Kidney (tissue), 10 donors: ENCODE measurements at regions not wholly inside any gene's neighbourhood (a gene's known extent, or its start where the extent isn't known, plus 50 kb on each side); places are given as distances from the start of the nearest gene placed in this dataset.
A peak's percentile ranks its signal among the peaks of the same experiment; 100 is the strongest.
"Not testable (repeated sequence)": the region's sequence is repeated elsewhere in the genome, so short reads cannot be mapped to it uniquely, and the experiment has no call there.

ENCODE experiments used
- DNase-seq, 5 donors: peaks; one replicate each; pipeline ENCODE4 v3.0.0-alpha.2; 2013 to 2020
- FAIRE-seq: peaks from 2 replicates; lab custom pipeline; 2012; peaks lifted over from hg19 to GRCh38; lab: Jason Lieb, UNC
- H3K27ac ChIP-seq, 2 donors: one replicate each; pipeline ENCODE4 v1.7.0; 2013; ENCODE audit warnings: low read depth in 2 of 2, low read length in 2 of 2, inconsistent platforms in 1 of 2
- H3K27me3 ChIP-seq: one replicate; pipeline ENCODE4 v1.7.1; 2013; ENCODE audit warnings: low read length, inconsistent platforms; ENCODE audit not compliant: control insufficient read depth, insufficient read depth
- H3K36me3 ChIP-seq, 3 donors: one replicate each; pipeline versions ENCODE4 v1.7.0 to v1.7.1; 2013; ENCODE audit warnings: low read length in 3 of 3, control low read depth in 1 of 3, inconsistent platforms in 1 of 3; ENCODE audit not compliant: insufficient read depth in 3 of 3, control insufficient read depth in 2 of 3
- H3K4me1 ChIP-seq, 3 donors: one replicate each; pipeline versions ENCODE4 v1.7.0 to v1.7.1; 2013; ENCODE audit warnings: low read length in 3 of 3, inconsistent platforms in 1 of 3, low read depth in 1 of 3; ENCODE audit not compliant: control insufficient read depth in 2 of 3, insufficient read depth in 2 of 3
- H3K4me3 ChIP-seq, 3 donors: one replicate each; pipeline versions ENCODE4 v1.7.0 to v1.8.1; 2013; ENCODE audit warnings: low read length in 3 of 3, control low read depth in 1 of 3, inconsistent platforms in 1 of 3
- H3K9ac ChIP-seq, 3 donors: one replicate each; pipeline versions ENCODE4 v1.7.0 to v1.7.1; 2013; ENCODE audit warnings: low read length in 3 of 3, control low read depth in 1 of 3, inconsistent platforms in 1 of 3
- H3K9me3 ChIP-seq, 3 donors: one replicate each; pipeline versions ENCODE4 v1.7.0 to v1.7.1; 2013; ENCODE audit warnings: low read length in 3 of 3, control low read depth in 1 of 3, inconsistent platforms in 1 of 3; ENCODE audit not compliant: control insufficient read depth in 2 of 3, insufficient read depth in 1 of 3
- intact Hi-C: fragments of 100-400 bp; cut with DNase I; formaldehyde crosslinking; loops from one replicate; pipeline ENCODE4 v1.11.1; 2022
- donor health status: control.
- donor health status: control.
- donor health status: DM: yes; HTN: yes; CAD: no.
- donor health status: Normal renal cell carcinoma (clear cell type).

DNA sequence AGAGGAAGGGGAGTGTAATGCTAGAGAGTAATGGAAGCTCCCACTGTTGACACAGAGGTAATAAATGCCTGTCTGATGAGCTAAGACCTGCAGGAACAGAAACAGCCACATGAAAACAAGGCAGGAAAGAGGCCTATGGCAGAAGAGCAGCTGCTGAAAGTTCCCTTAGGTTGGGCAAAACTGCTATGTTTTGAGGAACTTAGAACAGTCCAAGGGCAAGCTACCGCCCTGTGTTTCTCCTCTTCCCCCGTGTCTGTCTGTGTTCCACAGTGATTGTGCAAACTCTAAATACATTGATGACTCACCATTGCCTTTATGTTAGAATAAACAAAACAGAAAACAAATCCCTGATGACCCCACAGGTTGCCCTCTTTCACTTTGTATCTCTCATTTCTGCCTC is 165.6 kb upstream of the POTEB2 start:
- H3K9me3 ChIP-seq, FAIRE-seq, H3K27me3 ChIP-seq, H3K9ac ChIP-seq, intact Hi-C loops, H3K4me3 ChIP-seq, H3K27ac ChIP-seq, H3K36me3 ChIP-seq, DNase-seq, H3K4me1 ChIP-seq: not testable (repeated sequence)

DNA sequence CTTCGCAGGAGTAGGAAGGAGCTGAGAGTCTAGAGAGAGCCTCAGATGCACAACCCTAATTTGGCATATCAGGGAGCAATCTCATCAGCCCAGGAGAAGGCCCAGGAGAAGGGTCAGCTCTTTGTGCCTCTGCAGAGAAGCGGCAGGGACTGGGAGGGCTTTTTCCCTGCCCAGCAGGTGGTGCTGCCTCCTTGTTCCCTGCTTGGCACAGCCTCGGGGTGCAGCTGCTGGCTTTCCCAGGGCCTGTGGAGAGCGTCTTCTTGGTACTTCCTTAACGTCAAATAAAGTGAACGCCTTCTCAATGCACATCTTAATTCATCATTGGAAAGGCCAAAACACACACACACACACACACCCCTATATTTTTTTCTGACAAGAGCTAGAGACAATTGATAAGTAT is 162.9 kb upstream of the POTEB2 start:
- H3K36me3 ChIP-seq, H3K27ac ChIP-seq, H3K9ac ChIP-seq, H3K9me3 ChIP-seq, DNase-seq, intact Hi-C loops, H3K4me3 ChIP-seq, H3K27me3 ChIP-seq, FAIRE-seq, H3K4me1 ChIP-seq: not testable (repeated sequence)

DNA sequence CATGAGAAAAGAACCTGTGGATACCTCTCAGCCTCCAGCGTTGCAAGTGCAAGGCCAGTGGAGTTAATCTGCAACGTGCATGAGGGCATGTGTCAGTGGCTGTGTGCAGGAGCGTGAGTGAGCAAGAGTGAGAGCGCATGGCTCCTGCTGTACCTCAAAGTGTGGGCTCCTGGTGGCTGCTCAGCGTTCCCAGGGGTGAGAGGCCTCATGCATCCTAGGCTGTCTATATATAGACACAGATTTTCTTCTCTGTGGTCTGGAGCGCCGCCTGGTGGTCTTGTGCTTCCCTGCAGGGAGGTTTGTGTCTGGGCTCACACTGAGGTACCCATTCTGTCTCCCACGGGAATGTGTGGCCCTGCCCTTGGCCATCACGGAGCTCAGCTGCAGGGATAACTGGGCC is 161.8 kb upstream of the POTEB2 start:
- DNase-seq, H3K4me3 ChIP-seq, H3K27ac ChIP-seq, H3K9ac ChIP-seq, FAIRE-seq, intact Hi-C loops, H3K36me3 ChIP-seq, H3K27me3 ChIP-seq, H3K9me3 ChIP-seq, H3K4me1 ChIP-seq: not testable (repeated sequence)

DNA sequence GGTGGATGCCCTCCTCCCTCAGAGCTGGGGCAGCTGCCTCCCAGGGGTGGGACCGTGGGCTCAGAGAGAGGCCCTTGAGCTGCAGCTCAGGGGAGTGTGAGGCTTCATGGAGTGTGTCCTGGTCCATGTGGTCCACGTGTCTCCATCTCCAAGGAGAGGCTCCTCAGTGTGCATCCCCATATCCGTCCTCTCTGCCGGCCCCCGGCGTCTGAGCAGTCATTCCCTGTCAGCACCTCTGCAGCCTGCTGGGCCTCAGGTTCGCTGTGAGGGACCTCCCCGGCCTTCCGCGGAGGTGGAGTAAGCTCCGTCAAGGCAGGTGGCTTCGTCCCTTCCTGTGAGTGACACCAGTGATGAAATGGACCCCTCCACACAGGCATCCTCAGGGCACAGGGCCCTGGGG is 160.7 kb upstream of the POTEB2 start:
- H3K27me3 ChIP-seq, intact Hi-C loops, H3K27ac ChIP-seq, H3K4me1 ChIP-seq, FAIRE-seq, H3K9ac ChIP-seq, H3K36me3 ChIP-seq, H3K4me3 ChIP-seq, H3K9me3 ChIP-seq: not testable (repeated sequence)
- DNase-seq: peak in 1 of 5 donors; percentile 65

DNA sequence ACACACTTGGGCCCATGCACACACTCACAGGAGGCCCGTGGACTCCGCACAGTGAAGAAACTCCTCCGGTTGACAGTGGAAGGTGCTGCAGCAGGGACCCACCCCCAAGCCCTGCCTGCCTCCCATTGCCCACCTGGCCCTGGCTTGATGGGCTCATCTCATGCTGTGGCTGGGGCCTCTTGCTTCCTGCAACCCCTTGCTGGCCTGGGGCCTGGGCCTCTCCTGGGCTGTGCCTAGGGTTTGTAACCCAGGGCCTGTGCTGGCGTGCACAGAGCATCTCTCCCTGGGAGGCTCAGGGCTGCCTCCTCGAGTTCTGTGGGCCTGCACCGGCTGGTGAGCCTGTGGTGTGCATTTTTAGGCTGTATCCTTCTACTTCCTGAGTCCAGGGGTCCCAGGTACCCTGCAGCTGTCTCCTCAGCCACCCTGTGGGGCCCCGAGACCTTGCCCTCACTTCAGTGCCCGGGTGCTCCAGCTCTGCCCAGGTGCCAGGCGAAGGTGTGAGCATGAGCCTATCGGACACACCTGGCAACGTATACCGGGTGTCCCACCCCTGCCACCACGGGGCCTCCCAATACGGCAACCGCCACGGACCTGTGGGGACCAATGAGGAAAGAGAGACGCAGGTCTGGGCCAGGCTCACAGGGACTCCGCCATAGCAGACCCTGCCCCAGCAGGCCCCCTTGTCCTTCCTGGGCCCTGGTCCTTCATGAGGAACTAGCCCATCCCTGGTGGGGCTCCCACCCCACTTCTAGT is 158.3 kb upstream of the POTEB2 start:
- FAIRE-seq, H3K9me3 ChIP-seq, H3K27me3 ChIP-seq, H3K9ac ChIP-seq, intact Hi-C loops, H3K27ac ChIP-seq, H3K36me3 ChIP-seq, H3K4me3 ChIP-seq, H3K4me1 ChIP-seq: not testable (repeated sequence)
- peak in 1 of 5 donors; percentile 41 for DNase-seq

DNA sequence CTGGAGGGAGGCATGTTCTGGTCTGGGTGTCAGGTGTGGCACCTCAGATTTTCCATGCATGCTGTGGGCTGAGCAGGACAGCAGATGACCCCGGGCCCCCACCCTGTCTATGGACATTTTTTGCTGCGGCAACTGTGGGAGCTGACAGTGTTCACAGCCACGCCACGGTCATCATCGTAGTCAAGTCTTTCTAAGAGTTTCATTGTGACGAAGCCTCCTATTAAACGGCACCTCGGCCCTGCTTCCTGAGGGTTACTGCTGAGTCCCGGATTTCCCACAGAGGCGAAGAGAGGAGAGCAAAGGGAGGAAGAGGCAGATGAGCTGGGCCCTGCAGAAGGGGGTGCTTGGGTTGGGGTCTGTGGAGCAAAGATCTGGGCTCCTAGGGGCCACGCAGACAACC is 152.1 kb upstream of the POTEB2 start:
- intact Hi-C loops, H3K4me1 ChIP-seq, H3K27ac ChIP-seq, DNase-seq, H3K9ac ChIP-seq, H3K4me3 ChIP-seq, FAIRE-seq, H3K36me3 ChIP-seq, H3K9me3 ChIP-seq, H3K27me3 ChIP-seq: not testable (repeated sequence)

DNA sequence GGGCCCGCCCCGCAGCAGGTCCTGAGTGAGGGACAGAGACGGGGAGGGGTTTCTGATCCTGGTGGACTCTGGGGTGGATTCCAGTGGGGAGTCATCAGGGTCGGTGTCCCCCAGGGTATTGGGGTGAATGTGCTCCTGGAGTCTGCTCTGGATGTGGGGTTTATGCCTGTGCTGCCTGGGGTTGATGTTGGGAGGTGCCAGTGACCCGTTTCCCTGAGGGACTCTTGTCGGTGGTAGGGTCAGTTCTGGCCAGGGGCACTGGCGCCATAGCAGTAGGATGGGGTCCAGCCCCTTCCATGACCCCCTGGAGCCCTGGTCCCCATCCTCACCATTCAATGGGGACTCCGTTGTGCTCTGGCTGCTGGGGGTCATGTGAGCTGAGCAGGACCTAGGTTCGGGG is 151.2 kb upstream of the POTEB2 start:
- H3K9ac ChIP-seq, H3K36me3 ChIP-seq, FAIRE-seq, H3K9me3 ChIP-seq, H3K4me3 ChIP-seq, DNase-seq, H3K27ac ChIP-seq, H3K4me1 ChIP-seq, H3K27me3 ChIP-seq, intact Hi-C loops: not testable (repeated sequence)

DNA sequence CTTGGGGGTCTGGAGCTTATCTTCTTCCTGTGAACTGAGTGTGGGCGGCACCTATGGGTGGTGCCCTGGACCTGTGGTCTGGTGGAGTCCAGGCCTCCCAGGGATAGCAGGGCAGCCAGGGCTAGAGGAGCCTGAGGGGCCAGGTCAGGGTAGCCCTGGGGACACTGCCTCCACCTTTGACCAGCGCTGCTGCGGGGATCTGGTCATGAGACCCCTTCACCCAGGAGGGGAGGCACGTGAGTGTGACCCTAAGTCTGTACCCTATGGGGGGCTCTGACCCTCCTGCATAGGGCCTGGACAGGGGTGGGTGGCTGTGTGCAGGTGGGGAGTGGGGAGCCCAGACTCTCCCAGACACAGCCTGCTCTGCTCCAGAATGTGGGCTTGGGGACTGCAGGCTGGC is 150.5 kb upstream of the POTEB2 start:
- H3K4me1 ChIP-seq, H3K9me3 ChIP-seq, H3K36me3 ChIP-seq, H3K9ac ChIP-seq, H3K27me3 ChIP-seq, H3K4me3 ChIP-seq, H3K27ac ChIP-seq, intact Hi-C loops, FAIRE-seq: not testable (repeated sequence)
- DNase-seq: peak in 1 of 5 donors; percentile 18
